GM12878 (cell line): ENCODE measurements at regions not wholly inside any gene's neighbourhood (a gene's known extent, or its start where the extent isn't known, plus 50 kb on each side); places are given as distances from the start of the nearest gene placed in this dataset.

Experiments
- ATAC-seq: fragments of 200-7000 bp; cut with Tn5 transposase; 3 replicates; pipeline ENCODE4 v1.9.1; 2020; ENCODE audit warnings: mild to moderate bottlenecking, moderate library complexity
- BruUV-seq: library from RNA; stranded (reverse); fragments of 400-500 nt; replicated peaks from 2 replicates; lab custom pipeline; 2021; lab: Mats Ljungman, UMichigan
- CTCF ChIA-PET: fragments of 300-600 bp; sonication (Branson Sonifier 250); formaldehyde crosslinking; extraction: SDS; loops from one replicate; lab custom pipeline; 2021; ENCODE audit warnings: inconsistent platforms; lab: Yijun Ruan, JAX
- POLR2A ChIA-PET: fragments of 350-600 bp; formaldehyde crosslinking; extraction: SDS; loops from one replicate; lab custom pipeline; 2021; ENCODE audit warnings: inconsistent platforms; lab: Charles Lee
- RAD21 ChIA-PET: fragments of 300-600 bp; sonication (Branson Sonifier 250); formaldehyde crosslinking; loops from one replicate; lab custom pipeline; 2023; ENCODE audit warnings: antibody characterized with exemption; ENCODE audit not compliant: unreplicated experiment; lab: Charles Lee
- SMC1A ChIA-PET: fragments of 300-600 bp; sonication (Branson Sonifier 250); formaldehyde crosslinking; loops from one replicate; lab custom pipeline; 2023; ENCODE audit not compliant: unreplicated experiment, uncharacterized antibody; lab: Charles Lee
- DNase-seq: peaks from one replicate; pipeline ENCODE4 v3.0.0-alpha.2; 2011; ENCODE audit warnings: low read depth, low spot score
- FAIRE-seq: peaks from 3 replicates; lab custom pipeline; 2011; peaks lifted over from hg19 to GRCh38; lab: Jason Lieb, UNC
- H2AFZ ChIP-seq: 2 replicates; pipeline ENCODE4 v1.6.0; 2011; ENCODE audit warnings: low read depth, low read length, control low read depth; ENCODE audit not compliant: control insufficient read depth
- H3K27ac ChIP-seq: 2 replicates; pipeline ENCODE4 v1.5.1; 2011; ENCODE audit warnings: control low read depth; ENCODE audit not compliant: control insufficient read depth, insufficient read depth
- H3K27me3 ChIP-seq, 2 experiments: replicated peaks in 1 of 2; 2 replicates each; pipeline versions ENCODE4 v1.6.0 to v1.6.1; 2011; ENCODE audit warnings: low read length in 1 of 2; ENCODE audit not compliant: control insufficient read depth in 2 of 2, insufficient read depth in 2 of 2
- H3K36me3 ChIP-seq, 2 experiments: 2 replicates each; pipeline ENCODE4 v1.5.1; 2011; ENCODE audit warnings: low read length in 1 of 2; ENCODE audit not compliant: control insufficient read depth in 2 of 2, insufficient read depth in 2 of 2
- H3K4me1 ChIP-seq: 2 replicates; pipeline ENCODE4 v1.6.1; 2011; ENCODE audit warnings: mild to moderate bottlenecking, low read length, moderate library complexity, mixed read lengths; ENCODE audit not compliant: control insufficient read depth, insufficient read depth
- H3K4me2 ChIP-seq: 2 replicates; pipeline ENCODE4 v1.6.0; 2011; ENCODE audit warnings: control low read depth; ENCODE audit not compliant: control insufficient read depth, insufficient read depth
- H3K4me3 ChIP-seq: fragments of 200-600 bp; sonication (generic); 2 replicates; pipeline ENCODE4 v1.5.1; 2016
- H3K79me2 ChIP-seq: 2 replicates; pipeline ENCODE4 v1.6.0; 2011; ENCODE audit warnings: low read length; ENCODE audit not compliant: control insufficient read depth, insufficient read depth
- H3K9ac ChIP-seq: 2 replicates; pipeline ENCODE4 v1.8.0; 2011; ENCODE audit warnings: low read length, control low read depth, mixed read lengths; ENCODE audit not compliant: control insufficient read depth, insufficient read depth
- H3K9me3 ChIP-seq: replicated peaks from 3 replicates; pipeline ENCODE4 v1.5.1; 2011; ENCODE audit warnings: mild to moderate bottlenecking, low read length; ENCODE audit not compliant: control insufficient read depth, insufficient read depth
- H4K20me1 ChIP-seq: 2 replicates; pipeline ENCODE4 v1.6.0; 2011; ENCODE audit not compliant: control insufficient read depth, insufficient read depth
- BCL3 ChIP-seq: IDR thresholded peaks from 2 replicates; pipeline ENCODE4 v1.6.1; 2011; ENCODE audit warnings: borderline replicate concordance, low read depth, mild to moderate bottlenecking, moderate library complexity, low read length; ENCODE audit not compliant: insufficient read depth, poor library complexity, severe bottlenecking
- BRCA1 ChIP-seq: IDR thresholded peaks from 2 replicates; pipeline ENCODE4 v1.6.1; 2011; ENCODE audit warnings: low read depth, low read length, improper control_type of control experiment
- CBFB ChIP-seq: IDR thresholded peaks from 2 replicates; pipeline ENCODE4 v1.6.1; 2016; ENCODE audit warnings: antibody characterized with exemption, low read depth
- CTCF ChIP-seq, 3 experiments: IDR thresholded peaks in 2 of 3; conservative IDR thresholded peaks in 1 of 3; 2 replicates each; pipeline ENCODE4 v1.5.1; 2011; ENCODE audit warnings: low read depth in 3 of 3, low read length in 3 of 3, mild to moderate bottlenecking in 3 of 3, control low read depth in 2 of 3, moderate library complexity in 2 of 3, inconsistent platforms in 1 of 3, mixed read lengths in 1 of 3; ENCODE audit not compliant: control insufficient read depth in 2 of 3, insufficient read depth in 1 of 3; ENCODE audit errors: extremely low read depth in 1 of 3
- HCFC1 ChIP-seq: fragments of 150-350 bp; IDR thresholded peaks from 2 replicates; pipeline ENCODE4 v1.6.1; 2014; ENCODE audit warnings: low read length
- IRF4 ChIP-seq: IDR thresholded peaks from 2 replicates; pipeline ENCODE4 v1.6.1; 2011; ENCODE audit warnings: low read depth, low read length
- KAT2A ChIP-seq: conservative IDR thresholded peaks from 2 replicates; pipeline ENCODE4 v1.6.1; 2011; ENCODE audit warnings: low read depth, low read length; ENCODE audit not compliant: control insufficient read depth
- NFXL1 ChIP-seq: fragments of 450-650 bp; IDR thresholded peaks from 2 replicates; pipeline ENCODE4 v1.6.1; 2017; ENCODE audit warnings: antibody characterized with exemption, mild to moderate bottlenecking, borderline replicate concordance
- NR2C1 ChIP-seq: fragments of 450-650 bp; IDR thresholded peaks from 2 replicates; pipeline ENCODE4 v1.6.1; 2017; ENCODE audit warnings: antibody characterized with exemption, mild to moderate bottlenecking, moderate library complexity
- POLR2AphosphoS2 ChIP-seq: IDR thresholded peaks from 2 replicates; pipeline ENCODE4 v1.6.1; 2011; ENCODE audit warnings: low read depth, mild to moderate bottlenecking, low read length, improper control_type of control experiment, moderate library complexity
- RBBP5 ChIP-seq: fragments of 200-600 bp; sonication (generic); conservative IDR thresholded peaks from 2 replicates; pipeline ENCODE4 v1.6.1; 2016
- TAF1 ChIP-seq: IDR thresholded peaks from 2 replicates; pipeline ENCODE4 v1.6.1; 2011; ENCODE audit warnings: mild to moderate bottlenecking, low read depth, low read length, borderline replicate concordance
- TARDBP ChIP-seq: IDR thresholded peaks from 2 replicates; pipeline ENCODE4 v1.6.1; 2016; ENCODE audit warnings: borderline replicate concordance
- USF1 ChIP-seq: IDR thresholded peaks from 2 replicates; pipeline ENCODE4 v1.6.1; 2011; ENCODE audit warnings: borderline replicate concordance, low read depth, mild to moderate bottlenecking, moderate library complexity, mixed read lengths, low read length; ENCODE audit not compliant: insufficient read depth; ENCODE audit errors: extremely low read length
- USF2 ChIP-seq: IDR thresholded peaks from 2 replicates; pipeline ENCODE4 v1.6.1; 2011; ENCODE audit warnings: low read depth, low read length, improper control_type of control experiment, borderline replicate concordance
- ZBED1 ChIP-seq: IDR thresholded peaks from 2 replicates; pipeline ENCODE4 v1.6.1; 2016; ENCODE audit warnings: borderline replicate concordance
- ZNF24 ChIP-seq: fragments of 450-650 bp; IDR thresholded peaks from 2 replicates; pipeline ENCODE4 v1.6.1; 2017; ENCODE audit warnings: antibody characterized with exemption, mild to moderate bottlenecking
- WGBS: methylation state at CpG from one replicate; pipeline ENCODE4 v1.1.6; 2016; ENCODE audit warnings: low lambda C conversion rate; ENCODE audit not compliant: insufficient replicate concordance, insufficient coverage; ENCODE audit errors: missing lambda C conversion rate; 5-methylcytosine and 5-hydroxymethylcytosine counted together
- in situ Hi-C: fragments of 300-500 bp; cut with MboI; formaldehyde crosslinking; loops from 9 replicates; pipeline ENCODE4 v1.14.3; 2018; ENCODE audit warnings: mixed read lengths
- intact Hi-C: fragments of 100-400 bp; cut with micrococcal nuclease; formaldehyde crosslinking; loops from one replicate; pipeline ENCODE4 v1.14.2; 2022; ENCODE audit not compliant: unreplicated experiment

- Histone ChIP-seq H3K4me1 (no peaks in the 10 kb centered on the region), H3K9me3 (no peaks in the 10 kb centered on the region), H4K20me1 (no peaks in the 10 kb centered on the region), H3K4me2 (no peak overlapping the region), H3K9ac (no peak overlapping the region), H3K36me3 (no peaks in the 10 kb centered on the region), H3K27me3 (no peaks in the 10 kb centered on the region), H3K4me3 (no peak overlapping the region), H3K27ac (no peak overlapping the region), H3K79me2 (no peaks in the 10 kb centered on the region), H2AFZ (no peak overlapping the region)
- CTCF ChIA-PET, result no interaction called here
- in situ Hi-C loops (no loop called here), intact Hi-C loops (no loop called here)
- 21% methylated on average over 6 of the region's 6 CpGs for WGBS
- POLR2A ChIA-PET, result no interaction called here
- RAD21 ChIA-PET, result no interaction called here
- BruUV-seq, result no TSS peak
- no peak for TF ChIP-seq IRF4
- TF ChIP-seq POLR2AphosphoS2, result no peak
- TF ChIP-seq ZBED1, result no peak
- TF ChIP-seq KAT2A, result no peak
- TF ChIP-seq BRCA1, result no peak
- TF ChIP-seq TAF1, result no peak
- TF ChIP-seq USF1, result no peak
- TF ChIP-seq RBBP5, result no peak
- no peak for TF ChIP-seq CBFB
- no peak for TF ChIP-seq HCFC1
- no peak for TF ChIP-seq CTCF (IDR thresholded peaks at IDR 0.05 in 2 of 3, conservative IDR thresholded peaks at IDR 0.05 in 1 of 3; ENCODE audit: control insufficient read depth in 2 of 3, extremely low read depth in 1 of 3, insufficient read depth in 1 of 3, low read depth in 3 of 3, low read length in 3 of 3)
- no peak for TF ChIP-seq NFXL1
- no peak for TF ChIP-seq TARDBP
- TF ChIP-seq NR2C1, result no peak
- no peak for TF ChIP-seq BCL3
- TF ChIP-seq USF2, result no peak
- TF ChIP-seq ZNF24, result no peak
- SMC1A ChIA-PET, result no interaction called here
- DNase-seq (no peak), ATAC-seq (no peak), FAIRE-seq (no peak)
These were observed 764.9 kb downstream of the LIG4 start for GRCh38 chr13:107450431-107450830.
